GM21381 (cell line): ENCODE measurements at regions not wholly inside any gene's neighbourhood (a gene's known extent, or its start where the extent isn't known, plus 50 kb on each side); places are given as distances from the start of the nearest gene placed in this dataset.

Experiments used
- ATAC-seq: cut with Tn5 transposase; IDR thresholded peaks from one replicate; pipeline ENCODE4 v1.9.1; 2021; ENCODE audit warnings: mild to moderate bottlenecking, moderate library complexity; ENCODE audit not compliant: unreplicated experiment

- ATAC-seq: peak; percentile 34
These were observed 94.4 kb upstream of the PRDM1 start for GRCh38 chr6:105991561-105992314.

- ATAC-seq: no peak
These were observed 96.0 kb upstream of the PRDM1 start for GRCh38 chr6:105990151-105990550.

DNA sequence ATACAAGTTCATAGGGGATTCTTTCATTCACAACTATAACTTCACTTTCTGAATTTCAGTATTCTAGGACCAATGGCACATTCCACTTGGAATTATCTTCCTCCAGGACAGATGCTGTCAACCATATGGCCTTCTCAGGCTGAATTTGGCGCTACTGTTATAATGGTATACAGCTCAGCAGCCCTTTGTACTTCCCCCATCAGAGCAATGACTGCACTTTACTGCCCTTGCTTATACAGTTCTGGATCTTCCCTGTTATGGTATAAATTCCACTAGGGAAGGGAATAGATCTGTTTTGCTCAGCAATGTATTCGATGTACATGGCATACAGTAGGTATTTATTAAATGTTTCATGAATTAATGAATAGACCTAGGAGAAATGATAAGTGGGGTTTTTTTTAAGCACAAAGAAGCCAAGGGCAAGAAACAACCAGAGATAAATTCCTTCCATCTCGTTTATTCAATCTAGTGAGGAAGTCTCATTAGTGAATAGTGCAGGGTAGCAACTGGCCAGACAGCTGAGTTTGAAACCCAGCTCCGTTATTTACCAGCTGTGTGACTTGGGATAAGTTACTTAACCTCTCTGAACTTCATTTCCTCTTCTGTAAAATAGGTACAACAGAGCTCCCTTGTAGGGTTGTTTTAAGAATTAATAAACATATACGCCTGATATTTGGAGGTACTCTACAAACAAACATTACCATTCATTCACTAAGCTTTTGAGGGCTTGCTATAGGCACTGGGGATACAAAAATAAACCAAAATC is 97.1 kb upstream of the PRDM1 start:
- ATAC-seq: no peak

GRCh38 chr6:105988321-105988720 is 97.8 kb upstream of the PRDM1 start:
- no peak for ATAC-seq

DNA sequence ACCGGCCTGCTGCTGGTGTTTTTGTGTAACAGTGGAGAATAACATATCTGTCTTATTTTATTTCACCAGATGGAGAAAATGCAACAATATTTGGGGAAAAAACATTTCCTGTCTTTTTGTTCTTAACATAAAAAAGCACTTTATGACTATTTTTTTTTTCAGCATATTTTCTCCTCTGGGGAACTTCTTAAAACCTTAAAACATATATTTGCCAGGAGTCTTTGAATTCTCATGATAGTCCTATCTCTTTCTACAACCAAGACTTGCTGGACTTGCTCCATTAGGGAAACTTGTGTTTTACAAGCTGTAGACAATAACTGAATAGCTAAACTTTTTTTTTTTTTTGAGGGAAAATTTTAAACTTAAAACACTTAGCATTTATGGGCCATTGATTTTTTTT is 98.6 kb upstream of the PRDM1 start:
- no peak for ATAC-seq

GRCh38 chr6:105986998-105987397 is 99.1 kb upstream of the PRDM1 start:
- no peak for ATAC-seq

DNA sequence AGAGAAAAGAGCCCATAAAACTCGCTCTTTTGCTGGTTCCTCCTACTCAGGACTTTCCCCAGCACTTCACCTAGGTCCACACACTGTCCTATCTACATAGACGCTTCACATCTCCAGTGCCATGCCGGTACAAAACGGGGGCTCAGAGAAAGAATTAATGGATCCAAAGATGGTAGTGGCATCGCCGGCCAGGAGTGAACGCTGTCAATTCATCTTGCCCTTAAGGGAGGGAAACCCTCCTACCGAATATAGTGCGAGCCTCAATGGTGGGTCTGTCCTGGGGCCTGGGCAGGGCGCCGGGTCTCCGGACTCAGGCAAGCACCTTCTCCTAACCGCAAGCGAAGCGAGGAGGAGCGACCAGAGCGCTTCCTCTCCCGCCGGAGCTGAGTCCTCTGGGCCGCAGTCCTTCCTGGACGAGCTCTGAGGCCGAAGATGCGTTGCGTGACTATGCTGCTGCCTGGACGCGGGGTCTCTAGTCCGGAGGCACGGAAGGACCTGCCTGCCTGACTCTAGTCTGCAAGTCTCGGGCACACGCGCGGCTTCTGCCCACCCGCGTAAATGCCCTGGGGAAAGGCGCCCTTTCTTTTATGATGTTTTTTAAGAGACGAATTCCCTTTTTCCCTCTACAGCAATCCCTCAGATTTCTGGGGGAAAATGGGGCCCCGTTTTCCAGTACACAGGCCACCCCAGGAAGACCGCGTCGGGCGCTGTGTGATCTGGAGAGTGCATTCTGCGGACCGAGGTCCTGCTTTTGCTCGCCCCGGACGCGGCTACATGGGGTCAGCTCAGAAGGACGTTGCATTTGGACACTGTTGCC is 100.1 kb upstream of the PRDM1 start:
- ATAC-seq: no peak

- no peak for ATAC-seq
These were observed 100.9 kb upstream of the PRDM1 start for GRCh38 chr6:105985098-105985815.

DNA sequence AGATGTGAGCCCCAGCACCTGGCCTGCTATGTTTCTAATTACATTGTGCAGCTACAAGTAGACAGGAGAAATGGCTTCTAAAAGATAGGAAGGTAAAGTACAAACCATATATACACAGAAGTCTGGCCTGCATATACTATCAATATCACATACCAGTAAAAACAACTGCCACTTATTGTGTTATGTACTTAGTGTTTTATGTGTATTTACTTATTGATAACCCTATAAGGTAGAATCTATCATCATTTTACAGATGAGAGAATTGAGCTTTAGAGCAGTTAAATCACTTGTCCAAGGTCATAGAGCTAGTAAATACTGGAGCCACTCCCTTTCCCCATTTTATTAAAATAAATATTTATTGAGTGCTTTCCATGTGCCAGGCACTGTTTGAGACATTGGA is 102.4 kb upstream of the PRDM1 start:
- ATAC-seq: no peak

DNA sequence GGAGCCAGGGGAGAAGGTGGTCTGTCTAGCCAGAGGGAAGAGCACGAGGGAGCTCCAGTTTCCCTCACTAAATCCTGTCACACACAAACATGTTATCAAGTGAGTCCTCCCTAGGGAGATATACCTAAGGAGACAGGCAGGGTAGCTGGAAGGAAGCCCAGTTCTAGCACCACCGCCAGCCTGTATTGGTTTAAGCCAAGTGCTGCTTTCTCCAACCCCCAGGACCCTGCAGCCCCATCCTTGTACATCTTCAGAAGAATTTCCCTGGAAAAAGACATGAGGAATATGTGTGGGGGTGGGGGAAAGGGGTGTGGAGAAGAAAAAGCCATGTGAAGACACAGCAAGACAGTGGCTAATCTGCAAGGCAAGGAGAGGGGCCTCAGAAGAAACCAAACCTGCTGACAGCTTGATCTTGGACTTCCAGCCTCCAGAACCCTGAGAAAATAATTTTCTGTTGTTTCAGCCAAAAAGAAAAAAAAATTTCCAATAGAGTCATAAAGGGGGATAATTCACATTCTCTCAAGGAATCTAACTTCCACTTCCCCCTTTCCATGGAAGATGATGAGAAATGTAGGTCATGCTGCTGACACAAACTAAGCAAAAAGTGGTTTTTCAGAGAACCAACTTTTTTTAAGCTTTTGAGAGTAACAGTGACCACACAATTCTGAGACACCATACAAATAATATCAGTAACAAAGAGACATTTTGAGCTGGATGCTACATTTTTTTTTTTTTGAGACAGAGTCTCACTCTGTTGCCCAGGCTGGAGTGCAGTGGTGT is 103.2 kb upstream of the PRDM1 start:
- no peak for ATAC-seq

DNA sequence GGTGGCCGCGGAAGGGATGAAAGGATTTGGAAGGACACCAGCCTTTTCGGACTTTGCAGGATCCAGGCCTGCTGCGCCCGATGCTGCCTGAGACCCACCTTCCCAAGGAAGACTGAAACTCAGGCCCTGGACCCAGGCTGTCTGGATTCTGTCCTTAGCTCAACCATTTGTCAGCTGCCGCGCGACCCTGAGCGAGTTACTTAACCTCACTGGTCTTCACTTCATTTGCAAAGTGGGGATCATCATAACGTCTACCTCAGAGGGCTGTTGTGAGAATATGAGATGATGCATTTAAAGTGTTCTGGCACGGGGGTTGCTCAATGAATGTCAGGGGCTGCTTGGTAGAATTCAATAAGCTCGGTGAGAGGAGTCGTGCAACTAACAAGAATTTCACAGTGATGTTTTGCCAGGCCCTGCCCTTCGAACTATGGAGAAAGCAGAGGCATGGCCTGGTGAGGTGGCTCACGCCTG is 104.2 kb upstream of the PRDM1 start:
- no peak for ATAC-seq

- peak; percentile 50 for ATAC-seq
These were observed 104.9 kb upstream of the PRDM1 start for GRCh38 chr6:105981002-105981887.

DNA sequence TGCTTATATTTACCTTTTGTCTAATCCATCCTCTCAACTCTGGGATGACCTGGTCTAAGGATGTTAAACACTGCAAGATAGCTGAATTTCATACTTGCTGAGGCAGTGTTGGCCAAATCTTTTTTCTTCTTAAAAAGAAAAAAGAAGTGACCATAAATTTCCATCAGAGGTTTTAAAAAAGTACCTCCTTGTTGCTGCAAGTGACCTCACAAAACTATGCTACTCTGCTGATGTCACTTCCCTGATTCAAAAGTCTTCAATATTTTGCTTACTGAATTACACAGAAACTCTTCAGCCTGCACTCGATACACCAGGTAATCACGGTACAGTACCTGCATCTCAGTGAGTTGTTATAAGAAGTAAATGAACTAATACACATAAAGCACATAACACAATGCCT is 107.2 kb upstream of the PRDM1 start:
- ATAC-seq: no peak

- no peak for ATAC-seq
These were observed 108.1 kb upstream of the PRDM1 start for GRCh38 chr6:105977934-105978504.

GRCh38 chr6:105974986-105975385 is 111.2 kb upstream of the PRDM1 start:
- no peak for ATAC-seq

DNA sequence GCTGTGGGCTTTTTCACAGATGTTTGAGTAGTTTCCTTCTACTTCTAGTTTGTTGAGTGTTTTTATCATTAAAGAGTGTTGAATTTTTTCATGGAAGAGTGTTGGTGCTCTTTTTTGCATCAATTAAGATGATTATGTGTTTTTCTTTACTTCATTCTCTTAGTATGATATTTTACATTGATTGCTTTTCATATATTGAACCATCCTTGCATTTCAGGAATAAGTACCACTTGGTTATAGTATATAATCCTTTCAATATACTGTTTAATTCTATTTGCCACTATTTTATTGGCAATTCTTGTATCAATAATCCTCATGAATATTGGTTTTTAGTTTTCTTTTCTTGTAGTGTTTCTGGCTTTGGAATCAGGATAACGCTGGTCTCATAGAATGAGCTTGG is 113.7 kb upstream of the PRDM1 start:
- no peak for ATAC-seq

GRCh38 chr6:105968603-105969333 is 117.4 kb upstream of the PRDM1 start:
- ATAC-seq: no peak
